Fibroblast of peridontal ligament (primary cell): ENCODE measurements at regions not wholly inside any gene's neighbourhood (a gene's known extent, or its start where the extent isn't known, plus 50 kb on each side); places are given as distances from the start of the nearest gene placed in this dataset.

Source experiments
- DNase-seq: peaks from one replicate; pipeline ENCODE4 v3.0.0-alpha.2; 2010; ENCODE audit errors: extremely low read depth

DNA sequence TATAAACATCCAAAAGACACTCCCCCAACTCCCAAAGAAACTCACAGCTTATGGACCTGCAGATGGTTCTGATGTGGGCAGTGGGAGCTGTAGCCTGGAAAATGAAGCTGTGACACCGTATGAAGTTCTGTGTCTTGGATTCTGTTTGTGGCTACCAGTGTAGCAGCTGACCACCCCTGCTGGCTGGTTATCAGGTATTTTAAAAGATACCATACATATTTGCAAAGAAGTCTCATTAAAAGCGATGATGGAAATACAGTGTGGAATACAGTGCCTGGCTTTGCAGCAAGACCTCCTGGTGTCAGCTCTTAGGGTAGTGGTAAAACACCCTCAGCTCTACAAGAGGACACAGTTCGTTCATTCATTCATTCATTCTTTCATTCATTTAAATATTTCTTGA, 194.3 kb upstream of the PRKCQ start:
- DNase-seq, result no peak

DNA sequence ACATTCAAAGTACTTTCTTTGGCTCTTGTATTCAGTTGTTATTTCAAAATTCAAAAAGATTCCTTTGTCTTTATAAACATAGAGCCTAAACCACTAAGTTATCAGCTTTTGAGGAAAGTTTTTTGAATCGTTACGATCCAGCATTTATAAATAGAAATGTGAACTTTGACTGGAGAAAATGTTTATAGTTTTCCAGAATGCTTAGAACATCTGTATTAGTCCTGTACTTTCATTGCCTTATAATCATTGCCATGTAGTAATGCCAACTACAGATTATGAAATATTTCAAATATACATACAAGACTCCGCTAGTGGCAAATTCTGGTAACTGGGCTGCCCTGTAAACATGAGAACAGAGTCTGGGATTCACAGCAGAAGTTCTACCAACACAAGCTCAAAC, 191.3 kb upstream of the PRKCQ start:
- DNase-seq, result peak; percentile 3

DNA sequence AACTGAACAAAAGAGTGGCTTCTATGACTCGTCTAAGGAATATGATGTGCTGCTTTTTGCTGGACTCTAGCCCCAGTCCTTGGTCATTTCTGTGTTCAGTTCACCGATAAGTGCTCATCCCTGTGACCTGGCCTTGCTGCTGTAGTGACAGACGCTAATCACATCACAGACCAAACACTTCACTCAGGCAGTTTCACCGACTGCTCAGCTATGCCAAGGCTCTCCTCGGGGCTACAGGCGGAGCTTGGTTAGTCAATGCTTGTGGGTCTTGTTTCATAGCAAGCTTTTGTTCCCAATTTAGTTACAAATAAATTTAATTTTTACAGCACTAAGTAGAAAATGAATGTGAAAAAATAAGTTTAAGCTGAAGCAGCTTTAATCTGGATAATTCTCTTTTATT, 190.8 kb upstream of the PRKCQ start:
- DNase-seq, result peak; percentile 8

DNA sequence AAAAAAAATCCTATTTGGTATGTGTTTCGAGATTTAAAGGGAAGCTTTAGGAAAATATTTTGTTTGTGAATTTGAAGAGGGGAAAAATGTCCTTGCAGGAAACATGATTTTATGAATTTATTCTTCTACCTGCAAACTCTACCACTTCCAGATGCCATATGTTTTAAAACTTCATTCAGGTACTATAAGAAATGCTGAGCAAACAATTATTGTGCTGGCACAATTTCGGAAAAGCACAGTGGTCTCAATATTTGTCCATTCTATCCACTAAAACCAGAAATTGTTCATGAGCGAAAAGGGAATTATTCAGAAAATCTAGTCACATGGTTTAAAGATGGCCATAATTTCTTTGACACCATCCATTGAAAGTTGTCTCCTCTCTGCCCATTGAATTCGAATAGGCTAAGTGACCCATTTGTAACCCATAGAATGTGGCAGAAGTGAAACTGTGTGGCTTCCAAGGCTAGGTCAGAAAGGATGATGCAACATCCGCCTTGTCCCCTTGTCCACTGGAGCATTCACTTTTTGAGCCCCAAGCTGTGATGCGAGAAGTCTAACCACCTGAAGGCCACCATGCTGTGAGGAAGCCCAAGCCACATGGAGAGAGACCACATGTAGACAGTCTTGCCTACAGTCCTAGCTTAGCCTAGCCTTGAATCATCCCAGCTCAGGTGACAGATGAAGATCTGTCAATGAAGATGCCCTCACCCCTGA, 189.8 kb upstream of the PRKCQ start:
- no peak for DNase-seq

DNA sequence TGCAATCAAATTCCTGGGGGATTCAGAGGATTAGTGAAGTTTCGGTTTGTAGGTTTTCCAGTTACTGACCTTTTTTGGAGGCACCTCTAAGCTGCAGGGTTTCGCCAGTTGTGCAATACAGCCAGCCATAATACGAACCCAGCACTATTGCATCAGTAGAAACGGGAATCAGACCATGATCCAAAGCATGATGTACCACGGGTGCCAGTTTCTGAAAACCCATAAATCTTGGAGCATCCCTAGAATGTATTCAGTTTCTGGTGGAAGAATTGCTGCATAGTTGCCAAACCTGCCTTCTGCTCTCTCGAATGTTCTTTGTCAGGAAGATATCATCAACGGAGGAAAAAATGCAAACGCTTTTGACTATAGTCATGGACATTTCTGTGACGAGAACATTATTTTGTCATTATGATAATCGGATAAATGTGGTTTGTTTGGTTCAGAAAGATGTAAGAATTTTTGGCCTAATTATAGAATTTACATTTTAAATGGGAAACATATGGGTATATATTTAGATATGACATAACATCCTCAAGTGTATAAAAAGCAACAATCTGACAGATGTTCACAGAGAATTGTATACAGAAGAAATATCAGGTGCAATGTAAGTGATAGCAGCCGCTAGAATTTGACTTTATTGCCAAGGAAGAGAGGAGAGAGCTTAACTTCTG, 186.2 kb upstream of the PRKCQ start:
- DNase-seq, result peak; percentile 76

DNA sequence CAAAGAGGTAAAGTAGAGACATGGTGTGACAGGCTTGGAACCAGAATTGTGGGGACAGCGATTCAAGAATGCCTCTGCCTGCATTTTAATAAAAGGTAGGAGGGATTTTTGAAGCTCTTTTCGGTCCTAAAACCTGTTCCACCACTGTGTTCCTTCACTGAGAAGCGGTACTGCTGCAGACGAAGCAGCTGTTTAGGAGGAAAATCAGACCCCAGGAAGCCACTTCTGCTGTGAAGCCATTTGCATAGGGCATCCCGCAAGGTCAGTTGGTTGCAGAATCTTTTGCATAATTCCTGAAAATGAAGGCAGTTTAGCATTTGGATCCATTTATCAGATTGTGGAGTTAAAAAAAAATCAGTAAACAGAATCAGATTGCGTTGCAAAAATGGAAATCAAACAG, 183.3 kb upstream of the PRKCQ start:
- no peak for DNase-seq

DNA sequence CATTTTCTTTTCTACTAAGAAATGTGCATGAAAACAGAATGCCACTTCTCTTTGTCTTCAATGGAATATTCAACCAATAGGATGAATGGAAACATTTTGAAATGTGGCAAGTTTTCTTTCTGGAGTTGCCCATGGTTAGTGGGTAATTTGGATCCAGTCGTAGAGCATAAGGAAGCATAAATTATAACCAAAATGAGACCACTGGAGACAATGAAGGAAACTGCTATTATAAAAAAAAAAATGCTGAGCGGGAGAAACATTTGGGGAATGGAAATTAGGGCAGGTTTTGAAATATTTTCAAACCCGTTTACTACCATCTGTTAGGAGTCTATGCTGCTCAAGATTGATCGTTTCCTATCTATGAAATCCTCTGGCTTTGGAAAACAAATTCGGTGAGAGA, 182.9 kb upstream of the PRKCQ start:
- no peak for DNase-seq

DNA sequence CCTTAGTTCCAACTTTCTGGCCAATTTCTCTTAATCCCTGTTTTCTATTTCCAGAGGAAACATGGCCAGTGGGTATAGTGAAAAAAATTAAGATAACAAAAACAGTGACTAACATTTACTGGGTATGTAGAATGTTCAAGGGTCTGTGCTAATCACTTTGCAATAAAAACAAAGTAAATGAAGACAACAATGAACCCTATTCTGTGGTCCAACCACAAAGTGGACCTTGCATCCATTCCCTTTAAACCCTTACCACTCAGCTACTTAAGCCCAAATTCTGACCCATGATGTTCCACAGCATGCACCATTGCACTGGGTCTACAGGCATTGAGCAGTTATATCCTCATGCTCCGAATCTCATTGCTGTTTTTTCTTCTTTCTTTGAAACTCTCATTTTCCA, 179.9 kb upstream of the PRKCQ start:
- DNase-seq, result no peak

DNA sequence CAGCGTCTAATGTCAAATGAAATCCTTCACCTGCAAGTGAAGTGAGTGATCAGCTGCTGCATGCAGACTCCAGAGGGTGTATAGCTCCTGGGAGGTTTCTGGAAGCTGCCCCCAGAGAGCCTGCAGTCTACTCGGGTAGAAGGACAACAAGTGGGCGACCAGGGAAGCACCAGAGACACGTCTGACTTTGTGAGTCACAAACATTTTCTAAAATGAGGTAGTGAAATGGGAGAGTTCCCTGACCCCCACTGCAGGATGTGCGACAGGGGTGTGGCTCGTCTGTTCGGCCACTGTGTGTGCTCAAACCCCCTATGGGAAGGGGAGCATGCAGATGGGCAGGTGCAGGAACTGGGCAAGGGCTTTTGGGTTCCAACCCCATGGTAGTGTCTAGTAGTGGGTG, 177.1 kb upstream of the PRKCQ start:
- no peak for DNase-seq

DNA sequence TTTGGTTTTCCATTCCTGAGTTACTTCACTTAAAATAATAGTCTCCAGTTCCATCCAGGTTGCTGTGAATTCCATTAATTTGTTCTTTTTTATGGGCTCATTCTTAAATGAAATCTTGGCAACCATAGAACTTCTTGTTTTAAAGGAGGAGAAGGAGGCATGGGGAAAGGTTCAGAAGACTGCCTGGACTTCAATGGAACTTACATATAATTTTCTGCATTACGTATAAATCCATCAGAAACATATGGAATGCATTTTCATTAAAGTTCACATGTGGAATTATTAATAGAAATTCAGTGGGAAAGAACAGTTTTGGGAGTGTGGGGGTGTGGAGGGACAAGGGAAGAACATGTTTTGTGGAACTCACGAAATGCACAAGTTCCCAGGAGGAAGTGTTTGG, 176.6 kb upstream of the PRKCQ start:
- no peak for DNase-seq

DNA sequence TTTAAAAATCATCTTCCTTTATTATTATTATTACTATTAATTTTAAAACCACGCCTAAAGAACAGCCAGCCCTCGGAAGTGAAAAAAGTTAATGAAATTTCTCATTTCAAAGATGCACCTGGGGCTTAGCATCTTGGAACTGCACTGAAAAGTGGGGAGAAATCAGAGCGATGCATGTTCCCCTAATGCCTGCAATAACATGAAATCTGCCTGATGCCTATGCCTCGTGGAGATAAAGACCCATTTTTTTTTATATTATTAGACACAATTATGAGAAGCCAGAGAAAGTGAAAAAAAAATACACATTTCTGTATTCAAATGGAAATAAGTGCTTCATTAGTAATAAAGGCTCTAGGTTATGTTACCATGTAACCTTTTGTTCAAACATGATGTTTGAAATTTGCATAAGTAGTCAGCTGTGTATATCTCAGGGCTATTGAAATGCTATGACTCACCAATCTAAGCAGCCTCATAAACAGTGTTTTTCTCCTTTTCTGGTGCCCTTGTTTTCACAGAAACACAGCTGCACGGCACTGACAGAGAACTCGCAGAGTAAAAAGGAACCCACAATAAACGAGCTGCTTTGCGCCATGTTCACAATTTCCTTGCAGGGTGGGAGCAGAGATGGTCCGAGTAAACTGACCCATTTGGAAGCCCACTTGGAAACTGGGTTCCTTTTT, 175.8 kb upstream of the PRKCQ start:
- DNase-seq, result peak; percentile 24

DNA sequence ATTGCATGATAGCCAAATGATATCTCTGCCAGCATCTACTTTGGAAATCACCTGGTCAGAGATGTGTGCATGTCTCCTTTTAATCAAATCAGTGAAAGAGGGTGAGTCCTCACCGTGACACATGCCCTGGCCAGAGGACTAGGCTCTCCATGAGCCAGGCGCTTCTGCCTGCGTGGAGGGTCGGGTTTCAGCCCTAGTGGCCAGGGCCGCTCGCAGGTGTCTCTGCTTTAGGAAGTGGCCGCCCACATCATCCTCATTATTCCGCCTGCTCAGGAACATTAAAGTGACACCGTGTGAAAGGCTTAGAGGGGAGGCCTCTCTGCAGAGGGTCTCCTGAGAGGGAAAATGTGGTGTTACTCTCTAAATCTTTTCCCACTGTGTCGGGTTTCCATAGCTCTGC, 173.6 kb upstream of the PRKCQ start:
- no peak for DNase-seq

DNA sequence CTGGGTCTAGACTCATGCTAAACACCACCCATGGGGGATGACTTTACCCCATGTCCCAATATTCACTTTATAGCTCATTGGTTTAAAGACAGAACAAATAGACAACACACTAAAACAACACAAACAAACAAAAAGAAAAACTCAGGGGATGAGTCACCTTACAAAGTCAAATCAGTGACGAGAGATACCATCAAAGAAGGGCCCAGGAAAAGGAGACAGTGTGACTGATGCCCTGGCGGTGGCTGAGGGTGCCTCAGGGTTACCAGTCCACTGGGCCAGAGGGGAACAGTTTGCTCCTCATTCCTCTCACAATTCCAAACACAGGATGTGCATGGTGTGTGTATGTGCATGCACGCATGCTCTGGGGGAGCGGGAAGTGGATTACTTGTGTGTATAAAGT, 171.3 kb upstream of the PRKCQ start:
- DNase-seq, result no peak

DNA sequence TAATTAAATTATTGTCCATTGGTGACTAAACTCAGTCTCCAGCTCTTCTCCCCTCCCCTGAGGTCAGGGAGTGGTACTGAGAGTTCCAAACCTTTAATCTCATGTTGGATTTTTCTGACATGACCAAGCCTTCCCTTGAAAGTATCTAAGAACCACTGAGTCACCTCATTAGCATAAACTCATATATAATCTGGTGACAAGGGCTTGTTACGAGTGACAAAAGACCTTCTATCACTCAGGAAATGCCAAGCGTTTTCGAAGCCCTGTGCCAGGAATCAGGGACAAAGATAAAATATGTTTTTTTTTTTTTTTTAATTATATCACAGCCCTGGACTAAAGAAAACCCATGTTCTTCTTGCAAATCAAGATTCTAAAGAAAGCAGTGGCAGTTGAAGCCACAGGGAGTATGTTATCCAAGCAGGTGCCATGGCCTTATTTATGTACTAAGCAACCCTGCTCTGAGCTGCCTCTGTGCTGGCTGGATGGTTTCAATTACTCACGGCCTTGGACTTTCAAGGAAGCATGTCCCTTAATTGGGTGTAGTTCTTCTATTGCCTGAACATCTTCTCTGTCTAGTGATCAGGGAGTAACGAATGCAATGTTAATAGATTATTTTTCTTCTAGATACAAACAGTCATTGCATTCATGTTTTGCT, 169.0 kb upstream of the PRKCQ start:
- no peak for DNase-seq

DNA sequence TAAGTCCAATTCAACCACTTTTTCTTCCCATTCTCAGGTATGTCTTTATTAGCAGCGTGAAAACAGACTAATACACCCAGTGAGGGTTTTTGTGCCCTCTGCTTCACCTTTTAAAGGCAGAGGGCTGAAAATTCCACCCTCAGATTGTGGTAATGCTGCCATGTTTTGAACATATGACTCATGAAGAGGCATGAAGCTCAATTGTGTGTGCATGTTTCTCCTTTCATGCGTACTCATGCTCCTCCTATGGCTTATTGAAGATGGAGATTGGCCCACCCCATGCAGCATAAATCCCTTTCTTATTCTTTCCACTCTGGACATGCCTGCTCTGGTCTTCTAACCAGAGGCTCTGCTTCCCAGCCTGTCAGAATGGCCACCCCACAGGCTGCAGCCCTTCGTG, 168.0 kb upstream of the PRKCQ start:
- no peak for DNase-seq

DNA sequence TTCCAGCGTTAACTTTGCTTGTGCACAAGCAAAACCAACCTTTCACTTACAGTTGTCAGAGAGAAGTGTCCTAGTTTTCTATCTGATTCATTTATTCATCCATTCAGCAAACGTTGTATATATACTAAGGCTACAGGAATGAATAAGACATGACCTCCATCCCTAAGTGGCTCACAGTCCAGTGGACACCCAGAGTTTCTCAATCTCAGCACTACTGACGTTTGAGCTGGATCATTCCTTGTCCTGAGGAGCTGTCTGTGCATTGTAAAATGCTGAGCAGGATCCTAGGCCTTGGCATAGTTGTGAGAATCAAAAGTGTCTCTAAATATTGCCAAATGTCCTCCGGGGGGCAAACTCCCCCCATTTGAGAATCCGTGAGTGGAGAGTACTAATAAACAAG, 166.7 kb upstream of the PRKCQ start:
- DNase-seq, result no peak

DNA sequence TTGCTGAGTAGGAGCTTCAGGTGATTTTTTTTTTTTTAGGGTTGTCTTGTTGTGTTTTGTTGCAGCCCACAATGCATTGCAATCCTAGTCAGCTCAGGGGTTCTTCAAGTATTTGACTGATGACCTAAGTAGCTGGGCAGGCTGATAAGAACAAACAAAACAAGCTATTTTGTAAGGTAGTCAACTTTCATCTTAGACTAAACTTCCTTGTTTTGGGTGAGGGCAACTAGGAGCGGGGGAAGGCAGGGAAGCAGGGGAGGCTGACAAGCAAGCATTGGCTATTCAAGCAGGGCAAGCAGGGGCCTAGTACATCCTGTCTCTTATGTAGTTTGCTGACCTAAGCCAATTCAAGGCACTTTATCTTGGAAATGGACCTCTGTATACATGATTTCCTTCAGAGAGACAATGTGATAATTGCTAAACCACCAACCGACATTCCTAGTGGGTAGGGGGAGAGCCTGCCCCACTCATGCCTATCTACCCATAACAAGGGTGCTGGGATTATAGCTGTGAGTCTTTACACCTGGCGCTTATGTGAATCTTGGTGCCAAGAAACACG, 163.3 kb upstream of the PRKCQ start:
- no peak for DNase-seq

DNA sequence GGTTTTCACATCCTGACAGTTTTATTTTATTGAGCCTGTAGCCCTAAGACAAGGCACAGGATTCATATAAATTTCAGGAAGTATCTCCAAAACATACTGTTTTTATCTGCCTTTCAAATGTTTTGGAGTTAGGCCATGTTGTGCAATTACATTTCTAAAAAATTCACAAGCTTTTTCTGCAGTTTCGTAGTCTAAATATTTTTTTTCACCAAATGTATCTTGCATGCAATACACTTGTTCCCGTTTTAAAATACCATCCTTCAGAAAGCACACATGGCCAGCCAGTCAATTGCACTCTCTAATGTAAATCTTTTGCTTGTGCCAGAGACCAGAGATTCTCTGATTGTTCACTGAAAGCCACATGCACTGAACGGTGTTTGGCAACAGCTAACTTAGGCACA, 161.5 kb upstream of the PRKCQ start:
- peak; percentile 58 for DNase-seq

DNA sequence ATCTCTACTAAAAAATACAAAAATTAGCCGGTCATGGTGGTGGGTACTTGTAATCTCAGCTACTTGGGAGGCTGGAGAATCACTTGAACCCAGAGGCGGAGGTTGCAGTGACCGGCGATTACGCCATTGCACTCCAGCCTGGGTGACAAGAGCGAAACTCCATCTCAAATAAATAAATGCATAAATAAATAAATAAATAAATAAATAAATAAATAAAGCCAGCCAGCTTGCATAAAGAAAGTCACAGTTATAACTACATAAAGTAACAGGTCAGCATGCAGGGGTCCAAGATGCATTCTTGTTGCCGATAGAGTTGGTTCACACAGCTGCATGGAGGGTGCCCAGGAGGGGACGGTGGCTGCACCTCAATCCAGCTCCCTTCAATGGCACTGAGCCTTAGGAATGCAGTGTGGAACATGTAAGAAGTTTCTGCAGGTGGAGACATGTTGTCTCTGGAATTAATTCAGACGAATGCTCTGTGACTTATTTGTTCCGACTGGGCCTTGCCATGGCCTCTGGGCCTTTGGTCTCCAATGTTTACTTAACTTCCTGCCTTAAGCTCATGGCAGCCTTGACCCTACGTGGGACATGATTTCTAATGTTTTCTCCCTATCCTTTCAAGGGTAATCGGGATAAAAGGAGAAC, 159.6 kb upstream of the PRKCQ start:
- DNase-seq, result no peak

DNA sequence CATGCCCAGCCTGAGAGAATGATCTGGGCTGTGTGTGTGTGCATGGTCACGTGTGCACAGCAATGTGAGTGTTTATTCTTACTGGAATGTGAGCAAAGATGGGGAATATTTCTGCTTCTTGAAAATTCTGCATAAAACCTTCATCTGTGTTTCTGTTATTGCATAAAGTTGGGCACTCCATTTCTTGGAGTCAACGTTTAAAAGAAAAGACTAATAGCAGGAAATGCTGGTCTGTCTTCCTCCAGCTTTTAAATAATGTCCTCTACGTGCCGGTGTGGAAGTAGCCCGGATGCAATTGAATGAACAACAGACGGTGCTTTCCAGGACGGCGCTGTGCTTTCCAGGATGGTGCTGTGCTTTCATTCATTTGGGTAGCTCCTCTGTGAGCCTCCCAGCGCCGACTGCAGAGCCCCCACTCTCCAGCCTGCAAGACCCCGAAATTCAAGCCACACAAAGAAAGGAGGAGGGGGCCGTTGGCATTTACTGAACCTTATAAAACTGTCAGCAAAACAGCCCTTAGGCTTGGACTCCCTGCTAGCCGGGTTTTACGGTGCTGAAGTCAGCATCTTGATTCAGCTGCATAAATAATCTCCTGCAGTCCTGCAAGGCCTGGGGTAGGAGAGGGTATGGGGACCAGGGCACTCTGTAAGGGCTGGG, 158.2 kb upstream of the PRKCQ start:
- peak; percentile 49 for DNase-seq

DNA sequence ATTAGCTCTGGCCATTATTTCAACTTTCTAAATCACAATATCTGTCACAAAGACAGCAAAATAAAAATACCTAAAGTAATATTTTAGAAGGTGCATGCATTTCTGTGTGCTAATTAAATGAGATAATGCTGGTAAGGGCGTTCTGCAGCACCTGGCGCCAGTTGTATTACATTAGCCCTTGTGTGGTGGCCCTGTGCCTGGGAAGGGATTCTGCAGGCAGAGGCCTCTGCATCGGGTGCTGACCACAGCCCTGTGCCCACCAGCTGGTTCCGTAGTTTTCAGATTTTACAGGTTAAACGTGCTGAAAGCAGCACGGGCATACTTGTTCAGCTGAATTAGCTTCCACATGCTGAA, 157.7 kb upstream of the PRKCQ start:
- DNase-seq, result no peak
